T-helper 17 cell (primary cell): ENCODE measurements at regions not wholly inside any gene's neighbourhood (a gene's known extent, or its start where the extent isn't known, plus 50 kb on each side); places are given as distances from the start of the nearest gene placed in this dataset.

Experiments used
- ATAC-seq: fragments of 150-1000 bp; cut with Tn5 transposase; 2 replicates; pipeline ENCODE4 v1.10.0; 2021; ENCODE audit warnings: mild to moderate bottlenecking, moderate library complexity
- DNase-seq, 3 donors: peaks; one replicate each; pipeline versions ENCODE4 v3.0.0 to v3.0.0-alpha.2; 2020 to 2021
- H3K9me3 ChIP-seq: one replicate; pipeline ENCODE4 v1.7.0; 2013; ENCODE audit warnings: low read length, mild to moderate bottlenecking; ENCODE audit not compliant: control insufficient read depth, poor library complexity, severe bottlenecking
- H3K27ac Mint-ChIP-seq: one replicate; pipeline ENCODE4 v1.8.0; 2022; ENCODE audit warnings: mild to moderate bottlenecking, moderate library complexity, mixed read lengths
- H3K27me3 Mint-ChIP-seq: one replicate; pipeline ENCODE4 v1.8.0; 2022; ENCODE audit warnings: mixed read lengths
- H3K36me3 Mint-ChIP-seq: one replicate; pipeline ENCODE4 v1.8.0; 2022; ENCODE audit warnings: low read depth, mixed read lengths
- H3K4me1 Mint-ChIP-seq: one replicate; pipeline ENCODE4 v1.8.0; 2022; ENCODE audit warnings: mild to moderate bottlenecking, mixed read lengths
- H3K4me3 Mint-ChIP-seq: one replicate; pipeline ENCODE4 v1.8.0; 2022; ENCODE audit warnings: mild to moderate bottlenecking, moderate library complexity, mixed read lengths

DNA sequence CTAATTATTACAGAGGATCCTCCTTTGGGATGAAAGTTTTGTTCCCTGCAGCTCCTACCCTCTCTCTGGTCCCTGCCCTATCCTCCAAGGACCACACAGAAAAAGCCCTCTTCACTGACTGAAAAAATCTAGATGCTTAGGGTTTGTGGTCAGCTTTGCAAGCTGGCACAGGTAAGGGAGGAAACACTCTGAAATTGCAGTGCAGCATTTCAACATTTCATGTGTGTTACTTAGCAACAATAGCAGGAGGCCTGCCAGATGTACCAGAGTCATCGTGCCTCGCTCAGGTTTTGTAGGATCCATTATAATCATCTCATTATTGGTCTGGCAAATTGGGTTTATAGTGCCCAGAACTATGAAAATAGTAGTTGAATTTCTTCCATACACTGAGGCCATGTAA is 109.5 kb downstream of the PALM2AKAP2 start:
- DNase-seq: no peak
- no peaks in the 10 kb centered on the region for H3K9me3 ChIP-seq
- no peak overlapping the region for H3K4me3 Mint-ChIP-seq
- H3K4me1 Mint-ChIP-seq: peaks cover 15% of the 10 kb centered on the region
- H3K27me3 Mint-ChIP-seq: no peaks in the 10 kb centered on the region
- no peaks in the 10 kb centered on the region for H3K36me3 Mint-ChIP-seq
- no peak overlapping the region for H3K27ac Mint-ChIP-seq
- no peak for ATAC-seq

- Mint-ChIP-seq H3K27me3 (no peaks in the 10 kb centered on the region), H3K4me3 (peak overlapping the region; percentile 41), H3K4me1 (peaks cover 5% of the 10 kb centered on the region), H3K27ac (no peak overlapping the region), H3K36me3 (no peaks in the 10 kb centered on the region)
- ATAC-seq (no peak), DNase-seq (no peak)
- no peaks in the 10 kb centered on the region for H3K9me3 ChIP-seq
Measured at GRCh38 chr9:109893241-109893640, 113.2 kb downstream of the PALM2AKAP2 start.

GRCh38 chr9:109894473-109894872 is 114.5 kb downstream of the PALM2AKAP2 start:
- H3K27ac Mint-ChIP-seq: no peak overlapping the region
- H3K36me3 Mint-ChIP-seq: no peaks in the 10 kb centered on the region

DNA sequence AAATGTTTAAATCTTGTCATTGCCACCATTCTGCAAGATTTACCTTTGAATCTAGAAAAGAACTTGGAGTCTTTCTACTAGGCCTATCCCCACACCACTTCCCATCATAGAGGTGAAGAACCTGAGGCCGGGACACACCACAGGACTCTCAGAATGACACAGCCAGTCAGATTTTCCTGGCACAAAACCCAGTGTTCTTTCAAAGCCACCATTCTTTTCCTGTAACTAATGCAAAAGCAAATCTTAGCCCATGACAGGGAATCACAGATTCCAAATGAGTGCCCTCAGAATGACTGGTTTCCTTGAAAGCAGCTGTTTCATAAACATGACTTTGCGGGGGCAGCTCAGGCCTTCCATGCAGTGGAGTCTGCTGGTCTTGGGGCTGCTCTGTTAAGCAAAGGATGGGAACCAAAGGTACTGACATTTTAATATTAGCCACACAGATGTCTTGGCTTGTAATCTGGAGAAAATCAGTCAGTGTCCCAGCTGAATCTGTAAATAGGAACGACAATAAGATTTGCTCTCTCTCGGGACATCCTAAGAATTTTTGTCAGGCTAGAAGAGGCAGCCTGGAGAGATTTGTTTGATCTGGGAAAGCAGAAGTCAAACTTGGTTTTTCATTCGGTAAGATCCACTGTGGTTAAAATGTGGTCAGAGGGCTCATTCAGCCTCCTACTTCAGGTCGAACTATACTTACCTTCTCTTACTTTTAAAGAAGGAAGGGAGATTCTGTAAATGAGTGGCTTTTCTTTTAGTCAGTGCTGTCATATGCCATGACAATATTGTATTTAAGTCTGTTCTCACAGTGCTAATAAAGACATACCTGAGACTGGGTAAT is 115.1 kb downstream of the PALM2AKAP2 start:
- Mint-ChIP-seq H3K36me3 (no peaks in the 10 kb centered on the region), H3K4me1 (peaks cover 3% of the 10 kb centered on the region), H3K27ac (no peak overlapping the region), H3K4me3 (no peak overlapping the region), H3K27me3 (peaks cover 12% of the 10 kb centered on the region)
- ATAC-seq (no peak), DNase-seq (no peak)
- no peaks in the 10 kb centered on the region for H3K9me3 ChIP-seq

More at GRCh38 chr9:109894473-109894872, 114.5 kb downstream of the PALM2AKAP2 start:
- no peak overlapping the region for H3K4me3 Mint-ChIP-seq
- ATAC-seq (no peak), DNase-seq (no peak)
- H3K27me3 Mint-ChIP-seq: peaks cover 7% of the 10 kb centered on the region
- peaks cover 5% of the 10 kb centered on the region for H3K4me1 Mint-ChIP-seq
- no peaks in the 10 kb centered on the region for H3K9me3 ChIP-seq

- H3K4me1 Mint-ChIP-seq: peaks cover 4% of the 10 kb centered on the region
- DNase-seq (no peak), ATAC-seq (no peak)
- H3K27ac Mint-ChIP-seq: no peak overlapping the region
- H3K9me3 ChIP-seq: no peaks in the 10 kb centered on the region
- H3K27me3 Mint-ChIP-seq: peaks cover 18% of the 10 kb centered on the region
- no peak overlapping the region for H3K4me3 Mint-ChIP-seq
- H3K36me3 Mint-ChIP-seq: no peaks in the 10 kb centered on the region
Measured at GRCh38 chr9:109901201-109901600, 121.2 kb downstream of the PALM2AKAP2 start.

DNA sequence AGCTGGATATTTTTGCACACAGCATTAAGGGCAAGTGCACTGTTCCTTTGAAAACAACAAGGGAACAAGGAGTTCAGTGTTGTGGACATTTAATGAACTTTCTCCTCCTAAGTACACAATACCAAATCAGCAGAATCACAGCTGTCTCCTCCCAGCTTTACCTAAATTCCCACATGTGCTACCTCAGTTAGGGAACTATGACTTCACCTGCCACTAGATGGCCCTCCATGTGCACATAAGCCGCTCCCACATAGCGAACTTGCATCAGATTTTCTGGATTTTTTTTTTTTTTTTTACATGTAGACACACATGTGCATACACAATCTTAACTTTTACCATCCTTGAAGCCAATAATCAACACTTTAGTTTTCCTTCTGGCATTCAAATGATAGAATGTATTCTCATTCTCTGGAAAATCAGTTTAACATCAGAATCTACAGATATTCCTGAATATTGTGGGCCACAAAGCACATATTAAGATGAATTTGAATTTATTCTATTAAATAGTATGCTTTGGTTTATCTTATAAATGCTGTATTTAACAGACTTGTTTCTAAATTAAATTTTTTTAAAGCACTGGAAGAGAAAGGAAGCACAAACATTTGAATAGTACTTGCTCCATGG is 123.6 kb downstream of the PALM2AKAP2 start:
- peak; percentile 85 for ATAC-seq
- no peak overlapping the region for H3K4me3 Mint-ChIP-seq
- no peak overlapping the region for H3K27ac Mint-ChIP-seq
- H3K36me3 Mint-ChIP-seq: no peaks in the 10 kb centered on the region
- peak; percentile 17 to 42 (median 27) for DNase-seq
- H3K4me1 Mint-ChIP-seq: peaks cover 8% of the 10 kb centered on the region
- H3K9me3 ChIP-seq: no peaks in the 10 kb centered on the region
- H3K27me3 Mint-ChIP-seq: peaks cover 14% of the 10 kb centered on the region

DNA sequence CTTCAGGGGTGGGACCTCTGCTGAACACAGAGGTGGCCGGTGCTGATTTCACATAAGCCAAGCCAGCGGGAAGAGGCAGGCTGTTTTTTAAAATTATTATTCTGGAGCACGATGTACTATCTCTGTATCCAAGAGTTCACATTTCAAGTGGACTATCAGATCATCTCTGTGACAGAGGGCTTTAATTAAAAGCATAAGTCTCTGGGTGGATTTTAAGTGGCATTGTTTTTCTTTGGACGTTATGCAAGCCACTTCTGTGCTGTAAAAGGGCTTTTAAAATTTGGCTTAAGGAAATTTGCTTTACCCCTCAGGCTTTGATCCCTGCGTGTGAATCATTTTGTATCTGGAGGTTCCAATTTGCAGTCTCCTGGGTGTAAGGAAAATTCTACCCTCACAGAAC is 124.7 kb downstream of the PALM2AKAP2 start:
- DNase-seq: no peak
- H3K9me3 ChIP-seq: no peaks in the 10 kb centered on the region
- no peaks in the 10 kb centered on the region for H3K36me3 Mint-ChIP-seq
- no peak overlapping the region for H3K4me3 Mint-ChIP-seq
- peaks cover 11% of the 10 kb centered on the region for H3K27me3 Mint-ChIP-seq
- H3K4me1 Mint-ChIP-seq: peaks cover 8% of the 10 kb centered on the region
- H3K27ac Mint-ChIP-seq: no peak overlapping the region
- ATAC-seq: no peak

- Mint-ChIP-seq H3K36me3 (no peaks in the 10 kb centered on the region), H3K27me3 (peaks cover 6% of the 10 kb centered on the region), H3K27ac (no peak overlapping the region), H3K4me3 (no peak overlapping the region), H3K4me1 (peaks cover 8% of the 10 kb centered on the region)
- no peak for DNase-seq
- H3K9me3 ChIP-seq: no peaks in the 10 kb centered on the region
- no peak for ATAC-seq
Measured at GRCh38 chr9:109905472-109905871, 125.5 kb downstream of the PALM2AKAP2 start.

DNA sequence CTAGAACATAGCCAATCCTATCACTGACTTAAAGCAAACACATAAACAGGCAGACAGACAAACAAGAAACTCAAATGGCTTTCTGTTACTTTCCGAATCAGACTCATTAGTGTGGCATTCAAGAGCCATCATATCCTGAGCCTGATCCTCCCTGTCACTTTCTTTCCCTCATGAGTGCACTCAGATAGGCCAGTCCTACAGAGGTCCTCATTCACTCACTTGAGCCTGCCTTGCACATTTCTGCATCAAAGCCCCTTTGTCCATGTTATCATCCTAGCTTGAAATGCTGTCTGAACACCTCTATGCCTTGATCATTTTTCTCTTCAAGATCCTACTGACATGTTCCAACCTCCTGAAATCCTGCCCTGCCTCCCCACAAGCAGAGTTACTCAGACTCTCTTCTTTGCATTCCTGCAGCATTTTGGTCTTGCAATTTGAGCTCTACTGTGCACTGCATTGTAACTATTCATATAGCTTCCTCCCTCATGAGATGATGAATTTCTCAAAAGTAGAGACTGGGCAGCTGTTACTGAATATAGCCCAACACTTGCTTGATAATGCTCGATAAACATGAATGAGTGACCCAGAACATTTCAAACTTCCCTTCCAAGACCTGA is 126.9 kb downstream of the PALM2AKAP2 start:
- Mint-ChIP-seq H3K36me3 (no peaks in the 10 kb centered on the region), H3K4me1 (peaks cover 8% of the 10 kb centered on the region), H3K27ac (no peak overlapping the region), H3K27me3 (no peaks in the 10 kb centered on the region), H3K4me3 (no peak overlapping the region)
- no peak for ATAC-seq
- no peak for DNase-seq
- no peaks in the 10 kb centered on the region for H3K9me3 ChIP-seq

GRCh38 chr9:109907400-109907799 is 127.4 kb downstream of the PALM2AKAP2 start:
- ATAC-seq (no peak), DNase-seq (no peak)
- no peaks in the 10 kb centered on the region for H3K27me3 Mint-ChIP-seq
- H3K27ac Mint-ChIP-seq: no peak overlapping the region
- H3K9me3 ChIP-seq: no peaks in the 10 kb centered on the region
- peaks cover 8% of the 10 kb centered on the region for H3K4me1 Mint-ChIP-seq
- H3K36me3 Mint-ChIP-seq: no peaks in the 10 kb centered on the region
- H3K4me3 Mint-ChIP-seq: no peak overlapping the region

DNA sequence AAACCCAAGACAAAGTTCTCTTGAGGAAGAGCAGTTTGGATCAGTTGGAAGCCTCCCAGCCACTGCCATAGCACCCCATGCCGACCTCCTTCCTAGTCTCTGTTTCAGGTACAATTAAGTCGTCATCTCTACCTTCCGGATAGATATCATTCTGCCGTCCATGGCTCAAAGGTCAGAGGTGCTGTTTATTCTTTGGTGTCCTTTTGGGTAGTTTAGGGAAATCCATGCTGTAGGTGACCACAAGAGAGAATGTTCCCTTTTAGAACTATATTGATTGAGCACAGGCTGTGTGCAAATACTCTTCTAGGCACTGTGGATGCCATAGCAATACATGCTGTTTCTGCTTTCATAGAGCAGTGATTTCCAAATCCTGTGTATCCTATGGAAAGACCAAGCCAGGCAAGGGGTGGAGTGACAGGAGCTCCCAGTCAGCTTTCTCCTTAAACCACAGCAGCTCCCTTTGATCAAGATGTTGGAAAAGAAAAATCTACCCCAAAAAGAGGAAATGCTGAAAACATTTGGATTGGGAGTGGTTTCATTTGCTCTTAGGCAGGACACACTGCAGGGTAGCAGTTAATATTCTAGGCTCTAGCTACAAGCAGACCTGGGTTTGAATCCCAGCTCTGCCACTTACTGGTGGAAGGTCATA is 127.9 kb downstream of the PALM2AKAP2 start:
- Mint-ChIP-seq H3K4me3 (peak overlapping the region; percentile 39), H3K27me3 (no peaks in the 10 kb centered on the region), H3K36me3 (no peaks in the 10 kb centered on the region), H3K4me1 (peaks cover 8% of the 10 kb centered on the region), H3K27ac (no peak overlapping the region)
- H3K9me3 ChIP-seq: no peaks in the 10 kb centered on the region
- ATAC-seq (no peak), DNase-seq (no peak)

DNA sequence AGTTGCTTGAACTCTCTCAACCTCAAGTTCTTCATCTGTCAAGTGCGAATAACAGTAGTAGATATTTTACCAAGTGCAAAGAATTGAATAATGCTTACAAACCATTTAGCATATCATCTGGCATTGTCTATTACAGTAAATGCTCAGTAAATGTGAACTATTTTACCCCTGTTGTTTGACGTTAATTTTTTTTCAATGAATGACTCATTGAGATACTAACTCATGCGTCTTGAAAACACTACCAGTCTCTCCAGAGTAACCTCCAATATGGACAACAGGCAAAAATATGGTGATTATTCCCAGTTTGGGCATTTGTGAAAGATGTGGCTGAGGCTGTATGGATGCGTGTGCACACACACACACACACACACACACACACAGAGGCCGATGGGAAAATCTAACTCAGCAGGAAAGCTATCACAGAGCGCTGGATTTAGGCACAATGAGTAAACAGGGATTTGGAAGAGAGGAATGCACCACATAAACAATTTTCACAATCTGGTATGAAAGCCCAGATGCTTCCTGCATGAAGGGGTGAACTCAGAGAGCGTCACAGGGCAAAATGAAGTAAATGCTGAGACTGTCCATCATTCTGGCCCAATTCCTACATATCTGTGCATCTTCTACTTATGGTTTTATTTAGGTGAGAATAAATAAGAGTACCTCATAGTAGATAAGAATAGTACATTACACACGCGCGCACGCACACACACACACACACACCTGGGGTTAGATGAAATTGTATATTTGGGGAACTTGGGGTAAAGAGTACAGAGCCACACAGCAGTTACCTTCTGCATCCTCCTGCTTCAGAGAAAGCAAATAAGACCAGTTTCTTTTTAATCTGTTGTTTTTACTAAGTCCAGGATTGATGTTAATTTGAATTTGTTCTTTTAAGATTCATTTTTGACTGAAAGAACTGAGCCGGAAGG is 128.7 kb downstream of the PALM2AKAP2 start:
- no peak for ATAC-seq
- no peaks in the 10 kb centered on the region for H3K36me3 Mint-ChIP-seq

More for the DNA sequence above, 128.7 kb downstream of the PALM2AKAP2 start:
- peaks cover 4% of the 10 kb centered on the region for H3K4me1 Mint-ChIP-seq
- H3K27ac Mint-ChIP-seq: no peak overlapping the region
- H3K27me3 Mint-ChIP-seq: no peaks in the 10 kb centered on the region
- DNase-seq: no peak
- H3K4me3 Mint-ChIP-seq: no peak overlapping the region
- no peaks in the 10 kb centered on the region for H3K9me3 ChIP-seq
